GM19468 (cell line): ENCODE measurements at regions not wholly inside any gene's neighbourhood (a gene's known extent, or its start where the extent isn't known, plus 50 kb on each side); places are given as distances from the start of the nearest gene placed in this dataset.
"Not testable (repeated sequence)": the region's sequence is repeated elsewhere in the genome, so short reads cannot be mapped to it uniquely, and the experiment has no call there.

Source experiments
- ATAC-seq: cut with Tn5 transposase; IDR thresholded peaks from one replicate; pipeline ENCODE4 v1.9.1; 2021; ENCODE audit warnings: mild to moderate bottlenecking, moderate library complexity, moderate number of reproducible peaks; ENCODE audit not compliant: unreplicated experiment; ENCODE audit errors: extremely low read depth

- ATAC-seq, result no peak
These were observed 158.4 kb upstream of the SRD5A2 start for GRCh38 chr2:31739161-31739560.

- ATAC-seq, result no peak
These were observed 156.1 kb upstream of the SRD5A2 start for GRCh38 chr2:31736695-31737454.

GRCh38 chr2:31735716-31736115 is 155.0 kb upstream of the SRD5A2 start:
- no peak for ATAC-seq

GRCh38 chr2:31729442-31730092 is 148.8 kb upstream of the SRD5A2 start:
- ATAC-seq, result no peak

- ATAC-seq, result no peak
These were observed 148.3 kb upstream of the SRD5A2 start for GRCh38 chr2:31729065-31729439.

- no peak for ATAC-seq
These were observed 147.8 kb upstream of the SRD5A2 start for GRCh38 chr2:31728406-31729064.

- ATAC-seq, result no peak
These were observed 145.7 kb upstream of the SRD5A2 start for GRCh38 chr2:31726457-31726856.

- no peak for ATAC-seq
These were observed 144.7 kb upstream of the SRD5A2 start for GRCh38 chr2:31725444-31725843.

- no peak for ATAC-seq
These were observed 131.0 kb upstream of the SRD5A2 start for GRCh38 chr2:31711737-31712136.

GRCh38 chr2:31710121-31710520 is 129.4 kb upstream of the SRD5A2 start:
- no peak for ATAC-seq

GRCh38 chr2:31707992-31708391 is 127.3 kb upstream of the SRD5A2 start:
- no peak for ATAC-seq

- ATAC-seq, result no peak
These were observed 123.9 kb upstream of the SRD5A2 start for GRCh38 chr2:31704561-31705212.

GRCh38 chr2:31703253-31703652 is 122.5 kb upstream of the SRD5A2 start:
- no peak for ATAC-seq

- ATAC-seq, result no peak
These were observed 118.0 kb upstream of the SRD5A2 start for GRCh38 chr2:31698722-31699121.

GRCh38 chr2:31696068-31696467 is 115.3 kb upstream of the SRD5A2 start:
- no peak for ATAC-seq

GRCh38 chr2:31694444-31694843 is 113.7 kb upstream of the SRD5A2 start:
- ATAC-seq, result no peak

- ATAC-seq, result no peak
These were observed 113.1 kb upstream of the SRD5A2 start for GRCh38 chr2:31693882-31694281.

GRCh38 chr2:31688282-31688681 is 107.5 kb upstream of the SRD5A2 start:
- ATAC-seq, result no peak

- ATAC-seq, result not testable (repeated sequence)
These were observed 102.8 kb upstream of the SRD5A2 start for GRCh38 chr2:31683506-31683905.

- no peak for ATAC-seq
These were observed 94.8 kb upstream of the SRD5A2 start for GRCh38 chr2:31675485-31675901.

- ATAC-seq, result no peak
These were observed 93.7 kb upstream of the SRD5A2 start for GRCh38 chr2:31674446-31674845.
